ENCODE measurements at regions not wholly inside any gene's neighbourhood (a gene's known extent, or its start where the extent isn't known, plus 50 kb on each side); places are given as distances from the start of the nearest gene placed in this dataset.

DNA sequence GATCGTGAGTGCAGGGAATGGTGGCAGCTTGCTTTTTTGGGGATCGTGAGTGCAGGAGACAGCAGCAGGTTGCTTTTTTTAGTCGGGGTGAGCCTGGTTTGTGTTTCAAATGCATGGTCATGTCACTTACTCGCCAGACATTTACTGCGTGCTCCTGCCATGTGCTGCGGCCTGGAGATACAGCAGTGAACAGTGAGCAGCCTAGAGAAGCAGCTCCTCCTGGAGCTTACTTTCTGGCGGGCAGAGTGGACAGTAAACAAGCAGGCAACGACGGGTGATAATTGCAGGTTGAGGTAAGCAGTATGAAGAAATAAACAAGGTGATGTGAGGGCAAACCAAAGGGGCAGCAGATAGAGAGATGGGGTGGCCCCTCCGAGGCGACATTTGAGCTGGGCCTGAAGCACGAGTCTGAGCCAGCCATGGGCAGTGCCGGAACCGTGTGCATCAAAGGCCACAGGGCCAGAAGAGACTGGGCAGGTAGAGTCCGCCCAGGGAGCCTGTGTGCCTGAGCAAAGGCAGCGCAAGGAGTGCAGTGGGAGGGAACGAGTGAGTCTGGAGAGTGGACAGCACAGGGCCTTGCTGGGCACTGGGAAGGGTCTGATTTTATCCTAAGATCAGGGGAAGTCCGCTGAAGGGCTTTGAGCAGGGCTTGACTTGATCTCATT is 57.3 kb upstream of the RASA2 start:
- TF ChIP-seq, protein P1, sequence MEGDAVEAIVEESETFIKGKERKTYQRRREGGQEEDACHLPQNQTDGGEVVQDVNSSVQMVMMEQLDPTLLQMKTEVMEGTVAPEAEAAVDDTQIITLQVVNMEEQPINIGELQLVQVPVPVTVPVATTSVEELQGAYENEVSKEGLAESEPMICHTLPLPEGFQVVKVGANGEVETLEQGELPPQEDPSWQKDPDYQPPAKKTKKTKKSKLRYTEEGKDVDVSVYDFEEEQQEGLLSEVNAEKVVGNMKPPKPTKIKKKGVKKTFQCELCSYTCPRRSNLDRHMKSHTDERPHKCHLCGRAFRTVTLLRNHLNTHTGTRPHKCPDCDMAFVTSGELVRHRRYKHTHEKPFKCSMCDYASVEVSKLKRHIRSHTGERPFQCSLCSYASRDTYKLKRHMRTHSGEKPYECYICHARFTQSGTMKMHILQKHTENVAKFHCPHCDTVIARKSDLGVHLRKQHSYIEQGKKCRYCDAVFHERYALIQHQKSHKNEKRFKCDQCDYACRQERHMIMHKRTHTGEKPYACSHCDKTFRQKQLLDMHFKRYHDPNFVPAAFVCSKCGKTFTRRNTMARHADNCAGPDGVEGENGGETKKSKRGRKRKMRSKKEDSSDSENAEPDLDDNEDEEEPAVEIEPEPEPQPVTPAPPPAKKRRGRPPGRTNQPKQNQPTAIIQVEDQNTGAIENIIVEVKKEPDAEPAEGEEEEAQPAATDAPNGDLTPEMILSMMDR (IDR thresholded peaks at IDR 0.05) = no peak
- TF ChIP-seq POLR2A (IDR thresholded peaks at IDR 0.05) (peak in 1 of 2 donors; percentile 18), EP300 (IDR thresholded peaks at IDR 0.05) (peak in 3 of 4 donors; percentile 73 to 92 (median 84))
